Testis (tissue), 2 donors: ENCODE measurements at regions not wholly inside any gene's neighbourhood (a gene's known extent, or its start where the extent isn't known, plus 50 kb on each side); places are given as distances from the start of the nearest gene placed in this dataset.

Experiments
- POLR2A ChIP-seq: fragments of 450-650 bp; IDR thresholded peaks from one replicate; pipeline ENCODE4 v1.6.1; 2017; ENCODE audit warnings: antibody characterized with exemption, mild to moderate bottlenecking, moderate library complexity
- TF ChIP-seq, protein P1 (sequence below), 3 experiments: fragments of 450-650 bp in 2 of 3; fragments of 200-600 bp in 1 of 3; sonication (generic) in 1 of 3; IDR thresholded peaks; one replicate each; pipeline ENCODE4 v1.5.1; 2016 to 2019; ENCODE audit warnings: antibody characterized with exemption in 3 of 3, mild to moderate bottlenecking in 2 of 3, moderate library complexity in 1 of 3

DNA sequence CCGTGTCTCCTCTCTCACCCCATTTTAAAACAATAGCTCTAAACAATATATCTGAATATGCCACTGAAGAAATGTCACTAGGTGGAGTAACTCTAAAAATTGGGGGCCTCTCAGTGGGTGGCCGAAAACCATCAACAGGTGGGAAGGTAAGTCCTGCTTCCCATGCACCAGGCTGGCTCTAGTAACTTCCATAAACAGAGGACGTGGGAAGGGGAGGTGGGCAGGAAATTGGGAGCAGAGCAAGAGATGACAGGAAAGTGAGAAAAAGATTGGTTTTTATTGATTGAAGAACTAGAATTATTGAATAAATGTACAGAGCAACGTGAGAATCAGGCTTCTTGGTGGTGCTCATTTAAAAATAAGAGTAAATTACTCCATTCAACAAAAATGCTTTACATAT, 170.4 kb downstream of the SOCS6 start:
- TF ChIP-seq, protein P1, sequence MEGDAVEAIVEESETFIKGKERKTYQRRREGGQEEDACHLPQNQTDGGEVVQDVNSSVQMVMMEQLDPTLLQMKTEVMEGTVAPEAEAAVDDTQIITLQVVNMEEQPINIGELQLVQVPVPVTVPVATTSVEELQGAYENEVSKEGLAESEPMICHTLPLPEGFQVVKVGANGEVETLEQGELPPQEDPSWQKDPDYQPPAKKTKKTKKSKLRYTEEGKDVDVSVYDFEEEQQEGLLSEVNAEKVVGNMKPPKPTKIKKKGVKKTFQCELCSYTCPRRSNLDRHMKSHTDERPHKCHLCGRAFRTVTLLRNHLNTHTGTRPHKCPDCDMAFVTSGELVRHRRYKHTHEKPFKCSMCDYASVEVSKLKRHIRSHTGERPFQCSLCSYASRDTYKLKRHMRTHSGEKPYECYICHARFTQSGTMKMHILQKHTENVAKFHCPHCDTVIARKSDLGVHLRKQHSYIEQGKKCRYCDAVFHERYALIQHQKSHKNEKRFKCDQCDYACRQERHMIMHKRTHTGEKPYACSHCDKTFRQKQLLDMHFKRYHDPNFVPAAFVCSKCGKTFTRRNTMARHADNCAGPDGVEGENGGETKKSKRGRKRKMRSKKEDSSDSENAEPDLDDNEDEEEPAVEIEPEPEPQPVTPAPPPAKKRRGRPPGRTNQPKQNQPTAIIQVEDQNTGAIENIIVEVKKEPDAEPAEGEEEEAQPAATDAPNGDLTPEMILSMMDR (IDR thresholded peaks at IDR 0.05): no peak
- no peak for TF ChIP-seq POLR2A
